Endothelial cell of umbilical vein (primary cell): ENCODE measurements at regions not wholly inside any gene's neighbourhood (a gene's known extent, or its start where the extent isn't known, plus 50 kb on each side); places are given as distances from the start of the nearest gene placed in this dataset.

ENCODE experiments used
- BruUV-seq: library from RNA; stranded (reverse); fragments of 400-500 nt; replicated peaks from 2 replicates; lab custom pipeline; 2021; lab: Mats Ljungman, UMichigan
- CTCF ChIA-PET: fragments of 300-600, 350-600 bp; sonication (Branson Sonifier 250); formaldehyde crosslinking; loops from one replicate; lab custom pipeline; 2021; ENCODE audit warnings: antibody characterized with exemption, inconsistent platforms; lab: Charles Lee
- POLR2A ChIA-PET: fragments of 300-600, 350-600 bp; sonication (Branson Sonifier 250); formaldehyde crosslinking; loops from one replicate; lab custom pipeline; 2021; ENCODE audit warnings: antibody characterized with exemption, inconsistent platforms; lab: Charles Lee
- DNase-seq: peaks from one replicate; pipeline ENCODE4 v3.0.0-alpha.2; 2011; ENCODE audit warnings: low read depth, low spot score
- FAIRE-seq: peaks from 2 replicates; lab custom pipeline; 2011; peaks lifted over from hg19 to GRCh38; lab: Jason Lieb, UNC
- H2AFZ ChIP-seq: 2 replicates; pipeline ENCODE4 v1.6.0; 2012; ENCODE audit warnings: low read depth, low read length, control low read depth, inconsistent platforms
- H3K27ac ChIP-seq: 2 replicates; pipeline ENCODE4 v1.5.1; 2011; ENCODE audit warnings: low read depth, mild to moderate bottlenecking, control low read depth, low read length, moderate library complexity; ENCODE audit not compliant: insufficient read depth
- H3K27me3 ChIP-seq, 2 experiments: 2 replicates each; pipeline versions ENCODE4 v1.6.0 to v1.6.1; 2011; ENCODE audit warnings: low read length in 2 of 2, mixed read lengths in 1 of 2; ENCODE audit not compliant: control insufficient read depth in 2 of 2, insufficient read depth in 2 of 2
- H3K36me3 ChIP-seq, 2 experiments: 2 replicates in 1 of 2; 3 replicates in 1 of 2; pipeline ENCODE4 v1.5.1; 2011; ENCODE audit warnings: low read length in 2 of 2, mild to moderate bottlenecking in 1 of 2, moderate library complexity in 1 of 2; ENCODE audit not compliant: control insufficient read depth in 2 of 2, insufficient read depth in 2 of 2; ENCODE audit errors: extremely low read depth in 1 of 2
- H3K4me1 ChIP-seq: 3 replicates; pipeline ENCODE4 v1.5.1; 2011; ENCODE audit warnings: mild to moderate bottlenecking, low read length; ENCODE audit not compliant: control insufficient read depth, insufficient read depth; ENCODE audit errors: extremely low read depth
- H3K4me2 ChIP-seq: 2 replicates; pipeline ENCODE4 v1.6.1; 2011; ENCODE audit warnings: low read length, control low read depth, mixed read lengths; ENCODE audit not compliant: insufficient read depth
- H3K4me3 ChIP-seq, 3 experiments: fragments of 200-600 bp in 1 of 3; sonication (generic), shearing (Covaris generic) in 1 of 3; replicated peaks in 1 of 3; 2 replicates each; pipeline ENCODE4 v1.5.1; 2011 to 2016; ENCODE audit warnings: control low read depth in 3 of 3, low read length in 3 of 3, mild to moderate bottlenecking in 2 of 3, inconsistent platforms in 1 of 3, low read depth in 1 of 3, moderate library complexity in 1 of 3; ENCODE audit not compliant: insufficient read depth in 1 of 3
- H3K79me2 ChIP-seq: 2 replicates; pipeline ENCODE4 v1.6.0; 2012; ENCODE audit warnings: low read length, inconsistent platforms; ENCODE audit not compliant: control insufficient read depth, insufficient read depth
- H3K9ac ChIP-seq: replicated peaks from 2 replicates; pipeline ENCODE3; 2011; ENCODE audit warnings: low read length, control low read depth; ENCODE audit not compliant: insufficient read depth; ENCODE audit errors: extremely low read depth
- H3K9me1 ChIP-seq: replicated peaks from 3 replicates; pipeline ENCODE4 v1.6.0; 2011; ENCODE audit warnings: mild to moderate bottlenecking, low read length; ENCODE audit not compliant: control insufficient read depth, insufficient read depth; ENCODE audit errors: extremely low read depth
- H3K9me3 ChIP-seq: replicated peaks from 2 replicates; pipeline ENCODE4 v1.5.1; 2012; ENCODE audit warnings: low read length, inconsistent platforms; ENCODE audit not compliant: control insufficient read depth, insufficient read depth
- H4K20me1 ChIP-seq: replicated peaks from 2 replicates; pipeline ENCODE3; 2011; ENCODE audit warnings: mild to moderate bottlenecking, low read length; ENCODE audit not compliant: control insufficient read depth, insufficient read depth; ENCODE audit errors: extremely low read depth
- EZH2 ChIP-seq: IDR thresholded peaks from 2 replicates; pipeline ENCODE4 v1.6.1; 2012; ENCODE audit warnings: borderline replicate concordance, low read depth, mild to moderate bottlenecking, moderate library complexity, low read length, inconsistent platforms; ENCODE audit not compliant: severe bottlenecking
- FOS ChIP-seq: IDR thresholded peaks from 2 replicates; pipeline ENCODE4 v1.6.1; 2011; ENCODE audit warnings: mild to moderate bottlenecking, low read length, moderate library complexity, borderline replicate concordance; ENCODE audit not compliant: insufficient read depth
- GATA2 ChIP-seq: IDR thresholded peaks from 2 replicates; pipeline ENCODE4 v1.7.0; 2011; ENCODE audit warnings: low read depth, mild to moderate bottlenecking, moderate library complexity, mixed read lengths, low read length; ENCODE audit not compliant: insufficient read length, insufficient read depth
- JUN ChIP-seq: IDR thresholded peaks from 2 replicates; pipeline ENCODE4 v1.6.1; 2011; ENCODE audit warnings: borderline replicate concordance, low read depth; ENCODE audit not compliant: insufficient read length, insufficient read depth
- MYC ChIP-seq: IDR thresholded peaks from one replicate; pipeline ENCODE4 v1.6.1; 2011; ENCODE audit warnings: mild to moderate bottlenecking, low read depth, low read length
- POLR2A ChIP-seq: IDR thresholded peaks from 2 replicates; pipeline ENCODE4 v1.6.1; 2012; ENCODE audit warnings: low read depth, mild to moderate bottlenecking, control low read depth, low read length
- POLR2AphosphoS5 ChIP-seq: IDR thresholded peaks from 2 replicates; pipeline ENCODE4 v1.6.1; 2012; ENCODE audit warnings: low read depth, mild to moderate bottlenecking, control low read depth, low read length, moderate library complexity; ENCODE audit not compliant: insufficient read depth
- dilution Hi-C: fragments of 300-500 bp; cut with MboI; formaldehyde crosslinking; loops from one replicate; pipeline ENCODE4 v1.15.0; 2019; ENCODE audit warnings: low sequenced_read_pairs; ENCODE audit not compliant: extremely low pct_ligation_motif_present
- intact Hi-C: fragments of 100-400 bp; cut with micrococcal nuclease; formaldehyde crosslinking; loops from one replicate; pipeline ENCODE4 v1.10.0; 2022
- TF ChIP-seq, protein P1 (sequence below), 2 donors: IDR thresholded peaks; 1 replicate in 1 of 2; 2 replicates in 1 of 2; pipeline ENCODE4 v1.5.1; 2011; ENCODE audit warnings: low read length in 2 of 2, mild to moderate bottlenecking in 2 of 2, moderate library complexity in 2 of 2, control low read depth in 1 of 2, inconsistent platforms in 1 of 2, low read depth in 1 of 2; ENCODE audit not compliant: insufficient read depth in 1 of 2; ENCODE audit errors: extremely low read depth in 1 of 2
- TF ChIP-seq, protein P2 (sequence below): IDR thresholded peaks from 2 replicates; pipeline ENCODE4 v1.6.1; 2011; ENCODE audit not compliant: insufficient read depth, insufficient read length

DNA sequence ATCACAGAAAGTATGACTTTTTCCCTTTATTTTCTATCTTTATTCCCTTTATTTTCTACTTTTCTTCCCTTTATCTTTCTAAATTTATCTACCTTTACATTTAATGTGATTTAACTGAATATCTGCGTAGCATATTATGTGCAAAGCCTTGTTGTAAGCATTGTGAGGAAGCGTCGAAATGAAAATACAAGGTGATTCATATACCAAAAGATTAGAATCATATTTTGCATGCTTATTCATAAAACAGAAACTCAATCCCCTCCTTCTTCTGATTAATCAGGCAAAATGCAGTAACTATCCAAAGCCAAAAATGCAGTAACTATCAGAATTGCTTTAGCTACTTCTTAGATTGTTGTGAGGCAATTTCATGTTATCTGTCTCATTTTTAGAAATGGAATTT is 393.0 kb downstream of the CDH19 start:
- H3K27me3 ChIP-seq, result no peaks in the 10 kb centered on the region
- H4K20me1 ChIP-seq, result no peaks in the 10 kb centered on the region
- intact Hi-C loops, result no loop called here
- no peak for FAIRE-seq
- H3K27ac ChIP-seq, result no peak overlapping the region
- H3K4me3 ChIP-seq, result no peak overlapping the region
- no peak for TF ChIP-seq POLR2AphosphoS5
- TF ChIP-seq, protein P1, sequence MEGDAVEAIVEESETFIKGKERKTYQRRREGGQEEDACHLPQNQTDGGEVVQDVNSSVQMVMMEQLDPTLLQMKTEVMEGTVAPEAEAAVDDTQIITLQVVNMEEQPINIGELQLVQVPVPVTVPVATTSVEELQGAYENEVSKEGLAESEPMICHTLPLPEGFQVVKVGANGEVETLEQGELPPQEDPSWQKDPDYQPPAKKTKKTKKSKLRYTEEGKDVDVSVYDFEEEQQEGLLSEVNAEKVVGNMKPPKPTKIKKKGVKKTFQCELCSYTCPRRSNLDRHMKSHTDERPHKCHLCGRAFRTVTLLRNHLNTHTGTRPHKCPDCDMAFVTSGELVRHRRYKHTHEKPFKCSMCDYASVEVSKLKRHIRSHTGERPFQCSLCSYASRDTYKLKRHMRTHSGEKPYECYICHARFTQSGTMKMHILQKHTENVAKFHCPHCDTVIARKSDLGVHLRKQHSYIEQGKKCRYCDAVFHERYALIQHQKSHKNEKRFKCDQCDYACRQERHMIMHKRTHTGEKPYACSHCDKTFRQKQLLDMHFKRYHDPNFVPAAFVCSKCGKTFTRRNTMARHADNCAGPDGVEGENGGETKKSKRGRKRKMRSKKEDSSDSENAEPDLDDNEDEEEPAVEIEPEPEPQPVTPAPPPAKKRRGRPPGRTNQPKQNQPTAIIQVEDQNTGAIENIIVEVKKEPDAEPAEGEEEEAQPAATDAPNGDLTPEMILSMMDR (IDR thresholded peaks at IDR 0.05; ENCODE audit: extremely low read depth in 1 of 2, insufficient read depth in 1 of 2, low read depth in 1 of 2, low read length in 2 of 2), result no peak
- no peak for TF ChIP-seq MYC
- no peak for TF ChIP-seq EZH2
- TF ChIP-seq, protein P2, sequence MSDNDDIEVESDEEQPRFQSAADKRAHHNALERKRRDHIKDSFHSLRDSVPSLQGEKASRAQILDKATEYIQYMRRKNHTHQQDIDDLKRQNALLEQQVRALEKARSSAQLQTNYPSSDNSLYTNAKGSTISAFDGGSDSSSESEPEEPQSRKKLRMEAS, result no peak
- no peak for TF ChIP-seq POLR2A
- TF ChIP-seq FOS, result no peak
- TF ChIP-seq GATA2, result no peak
- no peak for TF ChIP-seq JUN
- no peak for DNase-seq
- H3K36me3 ChIP-seq, result no peaks in the 10 kb centered on the region
- ChIA-PET CTCF (no interaction called here), POLR2A (no interaction called here)
- H3K79me2 ChIP-seq, result no peaks in the 10 kb centered on the region
- no peak overlapping the region for H2AFZ ChIP-seq
- H3K9me3 ChIP-seq, result no peaks in the 10 kb centered on the region
- no peaks in the 10 kb centered on the region for H3K4me1 ChIP-seq
- no peak overlapping the region for H3K9ac ChIP-seq
- BruUV-seq, result no TSS peak
- dilution Hi-C loops, result no loop called here
- H3K9me1 ChIP-seq, result no peaks in the 10 kb centered on the region
- no peak overlapping the region for H3K4me2 ChIP-seq
